Stimulated activated CD8-positive, alpha-beta memory T cell treated with anti-CD3 and anti-CD28 coated beads, Interleukin-7, amount 100 ng/mL, for 4 hours (primary cell): ENCODE measurements at regions not wholly inside any gene's neighbourhood (a gene's known extent, or its start where the extent isn't known, plus 50 kb on each side); places are given as distances from the start of the nearest gene placed in this dataset.

Experiments
- DNase-seq, 2 donors: peaks; one replicate each; pipeline ENCODE4 v3.0.0-alpha.2; 2020; ENCODE audit warnings: low read depth in 2 of 2

GRCh38 chrX:20432746-20433387 lies 166.2 kb upstream of the RPS6KA3 start:
- no peak for DNase-seq

GRCh38 chrX:20432048-20432447 lies 165.3 kb upstream of the RPS6KA3 start:
- DNase-seq = no peak

GRCh38 chrX:20431486-20431885 lies 164.8 kb upstream of the RPS6KA3 start:
- no peak for DNase-seq

GRCh38 chrX:20427173-20427770 lies 160.6 kb upstream of the RPS6KA3 start:
- no peak for DNase-seq

- no peak for DNase-seq
These were observed 155.0 kb upstream of the RPS6KA3 start for GRCh38 chrX:20421697-20422096.

GRCh38 chrX:20421275-20421674 lies 154.6 kb upstream of the RPS6KA3 start:
- DNase-seq = no peak

GRCh38 chrX:20420058-20420457 lies 153.3 kb upstream of the RPS6KA3 start:
- no peak for DNase-seq

- DNase-seq = no peak
These were observed 151.9 kb upstream of the RPS6KA3 start for GRCh38 chrX:20418379-20419150.

GRCh38 chrX:20414762-20415445 lies 148.2 kb upstream of the RPS6KA3 start:
- DNase-seq = no peak

- no peak for DNase-seq
These were observed 147.4 kb upstream of the RPS6KA3 start for GRCh38 chrX:20414066-20414465.

GRCh38 chrX:20412871-20413486 lies 146.3 kb upstream of the RPS6KA3 start:
- peak; percentile 19 for DNase-seq

- no peak for DNase-seq
These were observed 143.8 kb upstream of the RPS6KA3 start for GRCh38 chrX:20410540-20410939.

GRCh38 chrX:20409991-20410390 lies 143.3 kb upstream of the RPS6KA3 start:
- DNase-seq = no peak

- no peak for DNase-seq
These were observed 136.2 kb upstream of the RPS6KA3 start for GRCh38 chrX:20402956-20403355.

GRCh38 chrX:20399728-20400414 lies 133.2 kb upstream of the RPS6KA3 start:
- no peak for DNase-seq

GRCh38 chrX:20397587-20397986 lies 130.9 kb upstream of the RPS6KA3 start:
- DNase-seq = no peak

GRCh38 chrX:20394451-20394850 lies 127.7 kb upstream of the RPS6KA3 start:
- DNase-seq = no peak

GRCh38 chrX:20393944-20394343 lies 127.2 kb upstream of the RPS6KA3 start:
- DNase-seq = no peak

GRCh38 chrX:20388594-20388993 lies 121.9 kb upstream of the RPS6KA3 start:
- no peak for DNase-seq

- DNase-seq = no peak
These were observed 116.8 kb upstream of the RPS6KA3 start for GRCh38 chrX:20383477-20383876.

GRCh38 chrX:20382518-20383297 lies 116.0 kb upstream of the RPS6KA3 start:
- DNase-seq = no peak
